NCI-H2107 treated with DMSO at 0.1 percent for 48 hours (cell line): ENCODE measurements at regions not wholly inside any gene's neighbourhood (a gene's known extent, or its start where the extent isn't known, plus 50 kb on each side); places are given as distances from the start of the nearest gene placed in this dataset.

Experiments used
- DNase-seq: peaks from one replicate; lab custom pipeline; 2025; ENCODE audit not compliant: unreplicated experiment; lab: John Stamatoyannopoulos, UW

- DNase-seq = no peak
These were observed 1074.7 kb downstream of the PCDH18 start for GRCh38 chr4:136457577-136457976.

- no peak for DNase-seq
These were observed 1075.3 kb downstream of the PCDH18 start for GRCh38 chr4:136457004-136457403.

- no peak for DNase-seq
These were observed 1089.3 kb downstream of the PCDH18 start for GRCh38 chr4:136443006-136443405.

- DNase-seq = no peak
These were observed 1089.8 kb downstream of the PCDH18 start for GRCh38 chr4:136442447-136442846.

- DNase-seq = no peak
These were observed 1090.5 kb downstream of the PCDH18 start for GRCh38 chr4:136441629-136442282.

GRCh38 chr4:136438645-136439044 lies 1093.6 kb downstream of the PCDH18 start:
- no peak for DNase-seq

- no peak for DNase-seq
These were observed 1108.2 kb downstream of the PCDH18 start for GRCh38 chr4:136424052-136424451.

- no peak for DNase-seq
These were observed 1117.3 kb downstream of the PCDH18 start for GRCh38 chr4:136414981-136415380.

GRCh38 chr4:136412708-136413107 lies 1119.6 kb downstream of the PCDH18 start:
- no peak for DNase-seq

- DNase-seq = no peak
These were observed 1131.5 kb downstream of the PCDH18 start for GRCh38 chr4:136400829-136401228.

GRCh38 chr4:136395212-136395722 lies 1137.0 kb downstream of the PCDH18 start:
- DNase-seq = no peak

- no peak for DNase-seq
These were observed 1139.7 kb downstream of the PCDH18 start for GRCh38 chr4:136392576-136392975.

GRCh38 chr4:136390824-136391223 lies 1141.5 kb downstream of the PCDH18 start:
- no peak for DNase-seq

GRCh38 chr4:136383082-136383481 lies 1149.2 kb downstream of the PCDH18 start:
- no peak for DNase-seq

GRCh38 chr4:136371231-136371630 lies 1161.1 kb downstream of the PCDH18 start:
- DNase-seq = no peak

- no peak for DNase-seq
These were observed 1163.2 kb downstream of the PCDH18 start for GRCh38 chr4:136369073-136369472.

GRCh38 chr4:136357556-136357955 lies 1174.7 kb downstream of the PCDH18 start:
- DNase-seq = no peak

GRCh38 chr4:136355970-136356369 lies 1176.3 kb downstream of the PCDH18 start:
- DNase-seq = no peak

- DNase-seq = no peak
These were observed 1189.0 kb downstream of the PCDH18 start for GRCh38 chr4:136343340-136343739.

- DNase-seq = no peak
These were observed 1189.6 kb downstream of the PCDH18 start for GRCh38 chr4:136342666-136343065.

- DNase-seq = no peak
These were observed 1195.1 kb downstream of the PCDH18 start for GRCh38 chr4:136337216-136337615.

- no peak for DNase-seq
These were observed 1195.8 kb downstream of the PCDH18 start for GRCh38 chr4:136336479-136336878.

- no peak for DNase-seq
These were observed 1203.1 kb downstream of the PCDH18 start for GRCh38 chr4:136329042-136329662.
